ENCODE measurements at regions not wholly inside any gene's neighbourhood (a gene's known extent, or its start where the extent isn't known, plus 50 kb on each side); places are given as distances from the start of the nearest gene placed in this dataset.
"Not testable (repeated sequence)": the region's sequence is repeated elsewhere in the genome, so short reads cannot be mapped to it uniquely, and the experiment has no call there.

- DNase-seq (ENCODE audit: low read depth in 2 of 3, low spot score in 2 of 3) = no peak
Measured at GRCh38 chr2:595831-596592, 81.2 kb downstream of the TMEM18 start.

- DNase-seq (ENCODE audit: low read depth in 2 of 3, low spot score in 2 of 3) = no peak
Measured at GRCh38 chr2:595141-595815, 81.9 kb downstream of the TMEM18 start.

GRCh38 chr2:594297-594949, 82.8 kb downstream of the TMEM18 start:
- no peak for DNase-seq (ENCODE audit: low read depth in 2 of 3, low spot score in 2 of 3)

GRCh38 chr2:593356-594026, 83.7 kb downstream of the TMEM18 start:
- no peak for DNase-seq (ENCODE audit: low read depth in 2 of 3, low spot score in 2 of 3)

GRCh38 chr2:592737-593136, 84.5 kb downstream of the TMEM18 start:
- DNase-seq (ENCODE audit: low read depth in 2 of 3, low spot score in 2 of 3) = no peak

- no peak for DNase-seq (ENCODE audit: low read depth in 2 of 3, low spot score in 2 of 3)
Measured at GRCh38 chr2:590214-591175, 86.7 kb downstream of the TMEM18 start.

- no peak for DNase-seq (ENCODE audit: low read depth in 2 of 3, low spot score in 2 of 3)
Measured at GRCh38 chr2:589281-590130, 87.7 kb downstream of the TMEM18 start.

- no peak for DNase-seq (ENCODE audit: low read depth in 2 of 3, low spot score in 2 of 3)
Measured at GRCh38 chr2:588074-588645, 89.0 kb downstream of the TMEM18 start.

GRCh38 chr2:587087-587960, 89.9 kb downstream of the TMEM18 start:
- DNase-seq (ENCODE audit: low read depth in 2 of 3, low spot score in 2 of 3) = no peak

- DNase-seq (ENCODE audit: low read depth in 2 of 3, low spot score in 2 of 3) = no peak
Measured at GRCh38 chr2:586641-587076, 90.5 kb downstream of the TMEM18 start.

- peak; percentile 4 to 41 (median 15) for DNase-seq (ENCODE audit: low read depth in 2 of 3, low spot score in 2 of 3)
Measured at GRCh38 chr2:584863-585823, 92.1 kb downstream of the TMEM18 start.

- no peak for DNase-seq (ENCODE audit: low read depth in 2 of 3, low spot score in 2 of 3)
Measured at GRCh38 chr2:583666-584065, 93.5 kb downstream of the TMEM18 start.

- DNase-seq (ENCODE audit: low read depth in 2 of 3, low spot score in 2 of 3) = no peak
Measured at GRCh38 chr2:582792-583528, 94.2 kb downstream of the TMEM18 start.

GRCh38 chr2:582289-582688, 94.9 kb downstream of the TMEM18 start:
- not testable (repeated sequence) for DNase-seq (ENCODE audit: low read depth in 2 of 3, low spot score in 2 of 3)

GRCh38 chr2:579961-580360, 97.2 kb downstream of the TMEM18 start:
- no peak for DNase-seq (ENCODE audit: low read depth in 2 of 3, low spot score in 2 of 3)

GRCh38 chr2:579351-579886, 97.8 kb downstream of the TMEM18 start:
- DNase-seq (ENCODE audit: low read depth in 2 of 3, low spot score in 2 of 3) = no peak
